ENCODE measurements at regions not wholly inside any gene's neighbourhood (a gene's known extent, or its start where the extent isn't known, plus 50 kb on each side); places are given as distances from the start of the nearest gene placed in this dataset.

GRCh38 chr5:116872486-116872885, 297.9 kb upstream of the SEMA6A start:
- TF ChIP-seq CTCF (IDR thresholded peaks at IDR 0.05; ENCODE audit: low read depth, low read length, poor library complexity, severe bottlenecking) (no peak), EZH2phosphoT487 (IDR thresholded peaks at IDR 0.05; ENCODE audit: borderline replicate concordance, low read length) (no peak)
